ENCODE measurements at regions not wholly inside any gene's neighbourhood (a gene's known extent, or its start where the extent isn't known, plus 50 kb on each side); places are given as distances from the start of the nearest gene placed in this dataset.
"Not testable (repeated sequence)": the region's sequence is repeated elsewhere in the genome, so short reads cannot be mapped to it uniquely, and the experiment has no call there.

- not testable (repeated sequence) for TF ChIP-seq CTCF, POLR2A (IDR thresholded peaks at IDR 0.05)
Observed at GRCh38 chr6:103709236-103709635, 1150.5 kb downstream of the HACE1 start.
